Bronchial epithelial cell (primary cell): ENCODE measurements at regions not wholly inside any gene's neighbourhood (a gene's known extent, or its start where the extent isn't known, plus 50 kb on each side); places are given as distances from the start of the nearest gene placed in this dataset.

Experiments
- DNase-seq: peaks from one replicate; pipeline ENCODE4 v3.0.0-alpha.2; 2010; ENCODE audit warnings: low read depth
- FAIRE-seq: peaks from 2 replicates; lab custom pipeline; 2011; peaks lifted over from hg19 to GRCh38; lab: Jason Lieb, UNC
- H3K27me3 ChIP-seq: 2 replicates; pipeline ENCODE4 v1.5.1; 2011; ENCODE audit warnings: low read length; ENCODE audit not compliant: control insufficient read depth, insufficient read depth
- H3K36me3 ChIP-seq: 2 replicates; pipeline ENCODE4 v1.5.1; 2011; ENCODE audit warnings: low read length; ENCODE audit not compliant: control insufficient read depth, insufficient read depth
- H3K4me3 ChIP-seq: 2 replicates; pipeline ENCODE4 v1.5.1; 2011; ENCODE audit warnings: mild to moderate bottlenecking, low read depth, low read length, control low read depth
- CTCF ChIP-seq: IDR thresholded peaks from 2 replicates; pipeline ENCODE4 v1.5.1; 2011; ENCODE audit warnings: mild to moderate bottlenecking, moderate library complexity, low read length, control low read depth, inconsistent platforms; ENCODE audit not compliant: insufficient read depth, severe bottlenecking

GRCh38 chr9:79104216-79104615, 467.5 kb upstream of the TLE4 start:
- H3K4me3 ChIP-seq: no peak overlapping the region
- no peak for DNase-seq
- H3K27me3 ChIP-seq: no peaks in the 10 kb centered on the region
- TF ChIP-seq CTCF: no peak
- no peak for FAIRE-seq
- no peaks in the 10 kb centered on the region for H3K36me3 ChIP-seq

GRCh38 chr9:79104951-79105350, 466.8 kb upstream of the TLE4 start:
- no peak for FAIRE-seq
- Histone ChIP-seq H3K36me3 (no peaks in the 10 kb centered on the region), H3K4me3 (no peak overlapping the region), H3K27me3 (no peaks in the 10 kb centered on the region)
- DNase-seq: no peak
- TF ChIP-seq CTCF: no peak

- TF ChIP-seq CTCF: no peak
- H3K27me3 ChIP-seq: no peaks in the 10 kb centered on the region
- DNase-seq: no peak
- FAIRE-seq: no peak
- no peak overlapping the region for H3K4me3 ChIP-seq
- no peaks in the 10 kb centered on the region for H3K36me3 ChIP-seq
These were observed 463.7 kb upstream of the TLE4 start for GRCh38 chr9:79107911-79108676.

GRCh38 chr9:79111653-79112052, 460.1 kb upstream of the TLE4 start:
- Histone ChIP-seq H3K4me3 (no peak overlapping the region), H3K36me3 (no peaks in the 10 kb centered on the region), H3K27me3 (no peaks in the 10 kb centered on the region)
- TF ChIP-seq CTCF: no peak
- FAIRE-seq: no peak
- DNase-seq: no peak

GRCh38 chr9:79115176-79115575, 456.6 kb upstream of the TLE4 start:
- no peak for TF ChIP-seq CTCF
- no peak for FAIRE-seq
- Histone ChIP-seq H3K27me3 (no peaks in the 10 kb centered on the region), H3K36me3 (no peaks in the 10 kb centered on the region), H3K4me3 (no peak overlapping the region)
- no peak for DNase-seq

GRCh38 chr9:79116041-79116440, 455.7 kb upstream of the TLE4 start:
- no peak for TF ChIP-seq CTCF
- no peaks in the 10 kb centered on the region for H3K27me3 ChIP-seq
- DNase-seq (no peak), FAIRE-seq (no peak)
- no peak overlapping the region for H3K4me3 ChIP-seq
- no peaks in the 10 kb centered on the region for H3K36me3 ChIP-seq
